Pancreas (tissue), 10 donors: ENCODE measurements at regions not wholly inside any gene's neighbourhood (a gene's known extent, or its start where the extent isn't known, plus 50 kb on each side); places are given as distances from the start of the nearest gene placed in this dataset.
A peak's percentile ranks its signal among the peaks of the same experiment; 100 is the strongest.

ENCODE experiments used
- ATAC-seq, 4 donors: fragments of 200-7000 bp; cut with Tn5 transposase; one replicate each; pipeline versions ENCODE4 v1.8.0 to v1.9.1; 2020; ENCODE audit warnings: mild to moderate bottlenecking in 4 of 4, moderate library complexity in 4 of 4
- DNase-seq, 6 donors: peaks; one replicate each; pipeline ENCODE4 v3.0.0-alpha.2; 2020
- FAIRE-seq: peaks from 2 replicates; lab custom pipeline; 2012; peaks lifted over from hg19 to GRCh38; lab: Jason Lieb, UNC
- H3K27ac ChIP-seq, 4 donors: fragments of 200-600 bp; sonication (generic); 1 replicate in 3 of 4; 2 replicates in 1 of 4; pipeline versions ENCODE4 v1.5.0 to v1.8.0; 2020
- H3K27me3 ChIP-seq, 4 donors: fragments of 200-600 bp; one replicate each; pipeline ENCODE4 v1.8.0; 2021
- H3K36me3 ChIP-seq, 3 donors: fragments of 200-600 bp; sonication (generic) in 1 of 3; one replicate each; pipeline versions ENCODE4 v1.5.0 to v1.8.0; 2020 to 2021
- H3K4me1 ChIP-seq, 3 donors: fragments of 200-600 bp; one replicate each; pipeline ENCODE4 v1.8.0; 2021
- H3K4me3 ChIP-seq, 4 donors: fragments of 200-600 bp; sonication (generic) in 2 of 4; one replicate each; pipeline versions ENCODE4 v1.5.0 to v1.8.0; 2020 to 2021
- H3K9me3 ChIP-seq, 4 donors: fragments of 200-600 bp; one replicate each; pipeline ENCODE4 v1.8.0; 2021
- WGBS, 2 donors: extraction: QIAGEN DNeasy Blood & Tissue Kit; methylation state at CpG; one replicate each; pipeline ENCODE4 v1.1.7; 2013; 5-methylcytosine and 5-hydroxymethylcytosine counted together
- intact Hi-C, 3 donors: fragments of 100-400 bp; cut with DNase I; formaldehyde crosslinking; loops; one replicate each; pipeline versions ENCODE4 v1.11.1 to v1.14.2; 2022
- TF ChIP-seq, protein P1 (sequence below), 4 donors: fragments of 200-600 bp; sonication (generic) in 3 of 4; IDR thresholded peaks; one replicate each; pipeline versions ENCODE4 v1.5.0 to v1.8.0; 2021; ENCODE audit warnings: antibody characterized with exemption in 4 of 4
- donor health status: healthy with polysubstance abuse.
- donor health status: DM: no; HTN: no; CAD: no; lungs with moderate emphysema.
- donor health status: DM: no; HTN: no; CAD: no.
- donor health status: control.
- donor health status: control.
- donor health status: Bipolar disorder and iron deficiency.
- donor health status: DM: yes; HTN: yes; CAD: no.
- donor health status: DM: no; HTN: no; CAD: no.
- donor health status: DM: no; HTN: no; CAD: no.
- donor health status: DM: yes; HTN: yes; CAD: no.

DNA sequence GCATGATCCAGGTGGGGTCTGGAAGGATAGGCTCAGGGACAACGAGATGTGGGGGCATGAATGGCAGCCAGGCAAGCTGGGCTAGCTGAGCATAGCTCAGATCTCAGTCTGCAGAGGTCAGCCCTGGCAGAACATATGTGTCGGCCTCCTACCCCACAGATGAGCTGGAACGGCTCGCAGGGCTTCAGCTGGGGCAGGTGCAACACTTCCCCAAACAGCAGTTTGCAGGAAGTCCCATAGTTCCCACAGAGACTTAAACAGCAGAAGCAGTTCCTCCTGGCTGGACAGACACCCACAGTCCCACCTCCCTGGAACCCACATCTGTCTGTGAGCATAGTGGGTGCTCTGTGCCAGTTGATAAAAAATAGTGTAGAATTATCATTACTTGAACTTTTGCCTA lies 404.6 kb downstream of the GADD45G start:
- H3K36me3 ChIP-seq = no peaks in the 10 kb centered on the region
- TF ChIP-seq, protein P1, sequence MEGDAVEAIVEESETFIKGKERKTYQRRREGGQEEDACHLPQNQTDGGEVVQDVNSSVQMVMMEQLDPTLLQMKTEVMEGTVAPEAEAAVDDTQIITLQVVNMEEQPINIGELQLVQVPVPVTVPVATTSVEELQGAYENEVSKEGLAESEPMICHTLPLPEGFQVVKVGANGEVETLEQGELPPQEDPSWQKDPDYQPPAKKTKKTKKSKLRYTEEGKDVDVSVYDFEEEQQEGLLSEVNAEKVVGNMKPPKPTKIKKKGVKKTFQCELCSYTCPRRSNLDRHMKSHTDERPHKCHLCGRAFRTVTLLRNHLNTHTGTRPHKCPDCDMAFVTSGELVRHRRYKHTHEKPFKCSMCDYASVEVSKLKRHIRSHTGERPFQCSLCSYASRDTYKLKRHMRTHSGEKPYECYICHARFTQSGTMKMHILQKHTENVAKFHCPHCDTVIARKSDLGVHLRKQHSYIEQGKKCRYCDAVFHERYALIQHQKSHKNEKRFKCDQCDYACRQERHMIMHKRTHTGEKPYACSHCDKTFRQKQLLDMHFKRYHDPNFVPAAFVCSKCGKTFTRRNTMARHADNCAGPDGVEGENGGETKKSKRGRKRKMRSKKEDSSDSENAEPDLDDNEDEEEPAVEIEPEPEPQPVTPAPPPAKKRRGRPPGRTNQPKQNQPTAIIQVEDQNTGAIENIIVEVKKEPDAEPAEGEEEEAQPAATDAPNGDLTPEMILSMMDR (IDR thresholded peaks at IDR 0.05) = no peak
- H3K9me3 ChIP-seq = no peaks in the 10 kb centered on the region
- DNase-seq (no peak), FAIRE-seq (no peak), ATAC-seq (peak in 1 of 4 donors; percentile 10)
- intact Hi-C loops = loop anchor here in 1 of 3 donors (10.0 kb wide), 1 partner anchor 85 kb away; no protein-coding TSS in a partner anchor
- no peaks in the 10 kb centered on the region for H3K27me3 ChIP-seq
- H3K27ac ChIP-seq = no peak overlapping the region
- H3K4me1 ChIP-seq = peaks cover 0 to 9% (median 8%) of the 10 kb centered on the region in 3 donors
- no peak overlapping the region for H3K4me3 ChIP-seq
- 62 to 85% methylated on average over 4 of the region's 4 CpGs for WGBS, 2 donors

DNA sequence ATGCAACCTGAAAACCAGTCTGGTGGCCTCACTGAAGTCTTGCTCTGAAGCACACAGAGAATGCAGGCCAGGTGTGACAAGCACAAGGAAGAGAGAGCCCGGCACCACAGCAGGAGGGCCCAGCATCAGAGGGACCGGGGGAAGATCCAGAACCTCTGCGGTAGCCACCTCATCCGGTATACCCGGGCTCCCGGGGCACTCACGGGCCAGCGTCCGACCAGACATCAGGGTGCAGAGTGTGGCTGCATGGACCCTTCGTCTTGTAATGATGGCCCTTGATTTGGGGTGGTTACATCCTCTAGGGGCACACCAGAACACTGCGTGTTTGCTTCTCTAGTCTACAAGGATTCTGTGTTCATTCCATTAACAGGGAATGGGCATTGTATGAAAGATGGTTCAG lies 406.0 kb downstream of the GADD45G start:
- H3K27me3 ChIP-seq = no peaks in the 10 kb centered on the region
- ATAC-seq = no peak
- peaks cover 0 to 9% (median 8%) of the 10 kb centered on the region in 3 donors for H3K4me1 ChIP-seq
- WGBS, 2 donors = 94 to 97% methylated on average over 11 of the region's 11 CpGs
- TF ChIP-seq, protein P1 (IDR thresholded peaks at IDR 0.05) = no peak
- H3K4me3 ChIP-seq = no peak overlapping the region
- H3K9me3 ChIP-seq = no peaks in the 10 kb centered on the region
- intact Hi-C loops = no loop called here
- no peak for DNase-seq
- no peak for FAIRE-seq
- no peak overlapping the region for H3K27ac ChIP-seq
- H3K36me3 ChIP-seq = no peaks in the 10 kb centered on the region

GRCh38 chr9:90012949-90013348 lies 408.1 kb downstream of the GADD45G start:
- FAIRE-seq (no peak), DNase-seq (peak in 2 of 6 donors; percentile 33 to 41), ATAC-seq (peak; percentile 48 to 93 (median 80))
- no peaks in the 10 kb centered on the region for H3K36me3 ChIP-seq
- TF ChIP-seq, protein P1 (IDR thresholded peaks at IDR 0.05) = no peak
- H3K4me1 ChIP-seq = peaks cover 0 to 9% (median 8%) of the 10 kb centered on the region in 3 donors
- H3K27me3 ChIP-seq = no peaks in the 10 kb centered on the region
- peak overlapping the region in 2 of 4 donors; percentile 8 to 38 for H3K27ac ChIP-seq
- intact Hi-C loops = no loop called here
- H3K9me3 ChIP-seq = no peaks in the 10 kb centered on the region
- H3K4me3 ChIP-seq = no peak overlapping the region
- WGBS, 2 donors = 3 to 7% methylated on average over 1 of the region's 1 CpG

GRCh38 chr9:90013778-90014177 lies 409.0 kb downstream of the GADD45G start:
- TF ChIP-seq, protein P1 (IDR thresholded peaks at IDR 0.05) = no peak
- Histone ChIP-seq H3K4me1 (peaks cover 0 to 9% (median 8%) of the 10 kb centered on the region in 3 donors), H3K27me3 (no peaks in the 10 kb centered on the region), H3K27ac (no peak overlapping the region), H3K9me3 (no peaks in the 10 kb centered on the region), H3K36me3 (no peaks in the 10 kb centered on the region), H3K4me3 (no peak overlapping the region)
- ATAC-seq (no peak), DNase-seq (no peak), FAIRE-seq (no peak)
- intact Hi-C loops = no loop called here
- WGBS, 2 donors = 89 to 93% methylated on average over 8 of the region's 8 CpGs

DNA sequence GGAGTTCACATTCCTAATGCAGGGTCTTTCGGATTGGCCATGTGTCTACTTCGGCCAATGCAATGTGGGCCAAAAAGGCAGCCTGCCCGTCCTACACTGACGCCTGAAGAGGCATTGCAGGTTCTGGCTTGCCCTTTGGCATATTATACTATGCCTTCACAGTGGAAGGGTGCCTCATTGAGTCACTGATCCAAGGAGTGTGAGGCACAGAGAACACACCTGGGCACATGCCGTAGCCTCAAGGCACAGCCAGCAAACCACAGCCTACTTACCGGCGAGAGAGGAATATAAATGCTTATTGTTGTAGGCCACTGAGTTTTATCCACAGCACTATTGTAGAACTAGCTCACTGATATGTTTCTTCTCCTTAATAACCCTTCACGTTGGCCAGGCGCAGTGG lies 409.6 kb downstream of the GADD45G start:
- intact Hi-C loops = no loop called here
- H3K9me3 ChIP-seq = no peaks in the 10 kb centered on the region
- H3K27ac ChIP-seq = no peak overlapping the region
- H3K27me3 ChIP-seq = no peaks in the 10 kb centered on the region
- ATAC-seq (no peak), FAIRE-seq (no peak), DNase-seq (no peak)
- no peak overlapping the region for H3K4me3 ChIP-seq
- TF ChIP-seq, protein P1 (IDR thresholded peaks at IDR 0.05) = no peak
- WGBS, 2 donors = 96 to 97% methylated on average over 9 of the region's 9 CpGs
- H3K4me1 ChIP-seq = peaks cover 0 to 9% (median 8%) of the 10 kb centered on the region in 3 donors
- H3K36me3 ChIP-seq = no peaks in the 10 kb centered on the region
